IMR-90 (cell line): ENCODE measurements at regions not wholly inside any gene's neighbourhood (a gene's known extent, or its start where the extent isn't known, plus 50 kb on each side); places are given as distances from the start of the nearest gene placed in this dataset.

Experiments used
- ATAC-seq: fragments of 200-7000 bp; cut with Tn5 transposase; 2 replicates; pipeline ENCODE4 v1.9.1; 2020; ENCODE audit warnings: low read depth, mild to moderate bottlenecking, moderate library complexity
- BruUV-seq: library from RNA; stranded (reverse); fragments of 400-500 nt; replicated peaks from 2 replicates; lab custom pipeline; 2021; lab: Mats Ljungman, UMichigan
- CTCF ChIA-PET: fragments of 300-600 bp; formaldehyde crosslinking; extraction: SDS; loops from one replicate; lab custom pipeline; 2021; ENCODE audit warnings: antibody characterized with exemption; lab: Yijun Ruan, JAX
- POLR2A ChIA-PET: fragments of 300-600 bp; sonication (Branson Sonifier 250); formaldehyde crosslinking; loops from one replicate; lab custom pipeline; 2022; ENCODE audit warnings: antibody characterized with exemption; ENCODE audit not compliant: unreplicated experiment; lab: Charles Lee
- DNase-seq: peaks from one replicate; pipeline ENCODE4 v3.0.0; 2013
- H2AFZ ChIP-seq: replicated peaks from 2 replicates; pipeline ENCODE3; 2013; ENCODE audit warnings: low read length, mild to moderate bottlenecking; ENCODE audit not compliant: poor library complexity
- H2AK5ac ChIP-seq: 2 replicates; pipeline ENCODE4 v1.6.1; 2013; ENCODE audit warnings: low read depth, low read length, inconsistent platforms
- H2AK9ac ChIP-seq: replicated peaks from 2 replicates; pipeline ENCODE3; 2013; ENCODE audit warnings: mild to moderate bottlenecking, low read depth, low read length, moderate library complexity; ENCODE audit not compliant: poor library complexity
- H2BK120ac ChIP-seq: 2 replicates; pipeline ENCODE4 v1.6.1; 2013; ENCODE audit warnings: low read depth, low read length, inconsistent platforms
- H2BK15ac ChIP-seq: 3 replicates; pipeline ENCODE4 v1.6.1; 2013; ENCODE audit warnings: low read depth, low read length, inconsistent platforms
- H2BK20ac ChIP-seq: 2 replicates; pipeline ENCODE4 v1.6.1; 2013; ENCODE audit warnings: low read depth, mild to moderate bottlenecking, inconsistent platforms, low read length, moderate library complexity
- H2BK5ac ChIP-seq: 2 replicates; pipeline ENCODE4 v1.6.1; 2013; ENCODE audit warnings: mild to moderate bottlenecking, low read depth, low read length, inconsistent platforms; ENCODE audit not compliant: poor library complexity, severe bottlenecking
- H3K14ac ChIP-seq: replicated peaks from 2 replicates; pipeline ENCODE4 v1.6.1; 2013; ENCODE audit warnings: low read depth, low read length, inconsistent platforms
- H3K18ac ChIP-seq: 2 replicates; pipeline ENCODE4 v1.6.1; 2013; ENCODE audit warnings: low read depth, low read length, control low read depth
- H3K23ac ChIP-seq: 2 replicates; pipeline ENCODE4 v1.6.1; 2013; ENCODE audit warnings: low read depth, low read length, inconsistent platforms
- H3K27ac ChIP-seq: 2 replicates; pipeline ENCODE4 v1.5.1; 2013; ENCODE audit warnings: mild to moderate bottlenecking, control low read depth, low read length; ENCODE audit not compliant: insufficient read depth
- H3K27me3 ChIP-seq: 2 replicates; pipeline ENCODE4 v1.6.1; 2013; ENCODE audit warnings: low read length; ENCODE audit not compliant: control insufficient read depth, insufficient read depth
- H3K36me3 ChIP-seq: 2 replicates; pipeline ENCODE4 v1.6.1; 2013; ENCODE audit warnings: low read length, mixed read lengths; ENCODE audit not compliant: control insufficient read depth, insufficient read depth
- H3K4ac ChIP-seq: 2 replicates; pipeline ENCODE4 v1.6.1; 2013; ENCODE audit warnings: low read depth, low read length, inconsistent platforms
- H3K4me1 ChIP-seq: 2 replicates; pipeline ENCODE4 v1.6.1; 2013; ENCODE audit warnings: low read length, mixed read lengths; ENCODE audit not compliant: control insufficient read depth, insufficient read depth
- H3K4me2 ChIP-seq: 2 replicates; pipeline ENCODE4 v1.6.1; 2013; ENCODE audit warnings: low read depth, mild to moderate bottlenecking, control low read depth, low read length, moderate library complexity
- H3K4me3 ChIP-seq: 2 replicates; pipeline ENCODE4 v1.5.1; 2013; ENCODE audit warnings: low read depth, mild to moderate bottlenecking, control low read depth, low read length, moderate library complexity; ENCODE audit not compliant: insufficient read depth
- H3K56ac ChIP-seq: 2 replicates; pipeline ENCODE4 v1.6.1; 2013; ENCODE audit warnings: low read length, inconsistent platforms; ENCODE audit not compliant: insufficient read depth; ENCODE audit errors: extremely low read depth
- H3K79me1 ChIP-seq, 2 experiments: 2 replicates each; pipeline ENCODE4 v1.6.1; 2013; ENCODE audit warnings: low read length in 2 of 2, inconsistent platforms in 1 of 2, low read depth in 1 of 2
- H3K9ac ChIP-seq: 2 replicates; pipeline ENCODE4 v1.6.1; 2013; ENCODE audit warnings: low read depth, low read length, control low read depth
- H3K9me1 ChIP-seq: 2 replicates; pipeline ENCODE4 v1.6.1; 2013; ENCODE audit warnings: low read length, inconsistent platforms; ENCODE audit not compliant: insufficient read depth
- H3K9me3 ChIP-seq: 2 replicates; pipeline ENCODE4 v1.6.1; 2013; ENCODE audit warnings: low read length; ENCODE audit not compliant: control insufficient read depth, insufficient read depth
- H4K20me1 ChIP-seq: 2 replicates; pipeline ENCODE4 v1.6.1; 2013; ENCODE audit warnings: low read length, inconsistent platforms; ENCODE audit not compliant: insufficient read depth
- H4K5ac ChIP-seq: 2 replicates; pipeline ENCODE4 v1.6.1; 2013; ENCODE audit warnings: mild to moderate bottlenecking, low read depth, low read length, control low read depth
- H4K8ac ChIP-seq, 2 experiments: 2 replicates each; pipeline ENCODE4 v1.6.1; 2013; ENCODE audit warnings: low read depth in 2 of 2, low read length in 2 of 2, control low read depth in 1 of 2, inconsistent platforms in 1 of 2
- H4K91ac ChIP-seq: 2 replicates; pipeline ENCODE4 v1.6.1; 2013; ENCODE audit warnings: low read depth, low read length, inconsistent platforms; ENCODE audit not compliant: insufficient read depth
- BHLHE40 ChIP-seq: fragments of 150-350 bp; IDR thresholded peaks from 2 replicates; pipeline ENCODE4 v1.6.1; 2016; ENCODE audit warnings: mild to moderate bottlenecking, low read depth, low read length
- FOS ChIP-seq: fragments of 150-350 bp; IDR thresholded peaks from 2 replicates; pipeline ENCODE4 v1.6.1; 2016; ENCODE audit warnings: low read depth, low read length
- MAFK ChIP-seq: IDR thresholded peaks from 2 replicates; pipeline ENCODE4 v1.6.1; 2012; ENCODE audit warnings: low read depth, low read length, improper control_type of control experiment
- POLR2A ChIP-seq: IDR thresholded peaks from 2 replicates; pipeline ENCODE4 v1.6.1; 2012; ENCODE audit warnings: mild to moderate bottlenecking, low read depth, low read length
- RCOR1 ChIP-seq: IDR thresholded peaks from 2 replicates; pipeline ENCODE4 v1.6.1; 2012; ENCODE audit warnings: mild to moderate bottlenecking, low read length, improper control_type of control experiment; ENCODE audit not compliant: insufficient replicate concordance
- RFX5 ChIP-seq: IDR thresholded peaks from 2 replicates; pipeline ENCODE4 v1.8.0; 2012; ENCODE audit warnings: low read depth, mild to moderate bottlenecking, low read length, moderate library complexity
- WGBS, 2 experiments: methylation state at CpG; one replicate each; pipeline versions ENCODE4 v1.1.5 to v1.1.7; 2013; ENCODE audit warnings: missing lambda C conversion rate in 2 of 2; ENCODE audit not compliant: insufficient read length in 1 of 2; ENCODE audit errors: extremely low coverage in 2 of 2; 5-methylcytosine and 5-hydroxymethylcytosine counted together
- dilution Hi-C: fragments of 300-500 bp; cut with HindIII; formaldehyde crosslinking; loops from one replicate; pipeline ENCODE4 v1.14.3; 2018; ENCODE audit warnings: low sequenced_read_pairs; ENCODE audit not compliant: unreplicated experiment
- in situ Hi-C: fragments of 300-500 bp; cut with MboI; formaldehyde crosslinking; loops from 3 replicates; pipeline ENCODE4 v1.14.3; 2019; ENCODE audit warnings: low sequenced_read_pairs, inconsistent platforms, mixed read lengths
- intact Hi-C: fragments of 100-400 bp; cut with micrococcal nuclease; formaldehyde crosslinking; loops from 2 replicates; pipeline ENCODE4 v1.10.0; 2022

DNA sequence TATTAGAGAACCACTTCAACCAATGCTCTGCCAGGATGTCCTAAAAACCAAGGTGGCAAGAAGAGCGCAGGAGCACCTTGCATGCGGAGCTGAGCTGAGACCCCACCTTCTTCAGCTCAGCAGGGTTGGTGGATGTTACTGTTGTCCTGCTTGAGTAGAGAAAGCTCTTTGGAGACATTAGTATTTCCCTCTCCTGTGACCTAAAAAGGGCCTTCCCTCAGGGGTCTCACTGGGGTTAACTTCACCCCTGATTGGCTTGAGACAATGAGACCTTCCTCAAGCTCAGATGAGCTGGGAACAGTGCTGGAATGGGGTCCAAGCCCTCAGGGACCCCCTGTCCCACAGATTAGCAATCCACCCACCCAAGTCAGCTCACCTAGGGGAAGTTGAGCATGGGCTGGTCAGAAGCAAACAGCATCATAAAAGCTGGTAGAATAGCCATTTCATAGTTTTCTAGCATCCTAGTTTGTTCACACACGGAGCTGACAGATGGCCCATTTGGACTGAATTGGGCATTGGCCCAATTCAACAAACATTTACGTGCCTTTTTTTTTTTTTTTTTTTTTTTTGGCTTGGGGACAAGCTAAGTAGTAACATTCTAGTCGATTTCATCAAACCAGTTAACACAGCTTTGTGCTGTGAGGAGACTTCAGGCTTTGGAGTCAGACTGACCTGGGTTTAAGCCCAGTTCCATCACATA lies 100.6 kb upstream of the HABP2 start:
- in situ Hi-C loops: no loop called here
- H3K79me1 ChIP-seq: no peaks in the 10 kb centered on the region
- no peak overlapping the region for H2AK5ac ChIP-seq
- no peak overlapping the region for H2BK20ac ChIP-seq
- WGBS, 2 experiments: no CpG with 5 or more reads among the region's 5 CpGs
- no peaks in the 10 kb centered on the region for H3K36me3 ChIP-seq
- no peaks in the 10 kb centered on the region for H3K4me1 ChIP-seq
- ChIA-PET POLR2A (no interaction called here), CTCF (interaction anchor here (0.6 kb wide), 1 partner anchor 441 kb away, joined by 5 read pairs; no protein-coding TSS in a partner anchor)
- H3K4me3 ChIP-seq: no peak overlapping the region
- no peaks in the 10 kb centered on the region for H3K9me3 ChIP-seq
- H2AFZ ChIP-seq: no peak overlapping the region
- no peak overlapping the region for H2AK9ac ChIP-seq
- no peak overlapping the region for H4K8ac ChIP-seq
- H2BK5ac ChIP-seq: no peak overlapping the region
- no peaks in the 10 kb centered on the region; the same call in none of the 2 replicates for H3K27me3 ChIP-seq
- H3K4me2 ChIP-seq: no peak overlapping the region
- no peak for TF ChIP-seq MAFK
- TF ChIP-seq POLR2A: no peak
- no peak for TF ChIP-seq BHLHE40
- TF ChIP-seq RCOR1: no peak
- TF ChIP-seq FOS: no peak
- TF ChIP-seq RFX5: no peak
- H3K14ac ChIP-seq: no peak overlapping the region
- DNase-seq: no peak
- intact Hi-C loops: loop anchor here (10.0 kb wide), 1 partner anchor 977 kb away; no protein-coding TSS in a partner anchor
- H4K91ac ChIP-seq: no peak overlapping the region
- H3K18ac ChIP-seq: no peak overlapping the region
- no peaks in the 10 kb centered on the region for H3K9me1 ChIP-seq
- no peak overlapping the region for H3K23ac ChIP-seq
- dilution Hi-C loops: no loop called here
- no peak overlapping the region for H3K27ac ChIP-seq
- no peak overlapping the region for H3K9ac ChIP-seq
- no peak overlapping the region for H2BK120ac ChIP-seq
- no peak overlapping the region for H2BK15ac ChIP-seq
- BruUV-seq: no TSS peak
- no peaks in the 10 kb centered on the region for H4K20me1 ChIP-seq
- no peak overlapping the region for H3K4ac ChIP-seq
- no peak overlapping the region for H3K56ac ChIP-seq
- no peak overlapping the region for H4K5ac ChIP-seq
- ATAC-seq: no peak
